ENCODE measurements at regions not wholly inside any gene's neighbourhood (a gene's known extent, or its start where the extent isn't known, plus 50 kb on each side); places are given as distances from the start of the nearest gene placed in this dataset.

- H3K27ac ChIP-seq: no peak overlapping the region
- WGBS, 4 donors: 13 to 23% (median 19%) methylated on average over 1 of the region's 1 CpG
- H3K36me3 ChIP-seq: no peaks in the 10 kb centered on the region
- intact Hi-C loops (cut with DNase I): no loop called here
- H3K27me3 ChIP-seq: no peaks in the 10 kb centered on the region
- no peaks in the 10 kb centered on the region for H3K4me1 ChIP-seq
- H3K9me3 ChIP-seq: peaks cover 0 to 5% (median 0%) of the 10 kb centered on the region in 12 donors
- ATAC-seq: no peak
- TF ChIP-seq POLR2A (IDR thresholded peaks at IDR 0.05) (no peak), CTCF (IDR thresholded peaks at IDR 0.05) (no peak)
- DNase-seq: no peak
- H3K4me3 ChIP-seq: no peak overlapping the region
These were observed 178.1 kb downstream of the CDC14C start for GRCh38 chr7:49102411-49102810.

DNA sequence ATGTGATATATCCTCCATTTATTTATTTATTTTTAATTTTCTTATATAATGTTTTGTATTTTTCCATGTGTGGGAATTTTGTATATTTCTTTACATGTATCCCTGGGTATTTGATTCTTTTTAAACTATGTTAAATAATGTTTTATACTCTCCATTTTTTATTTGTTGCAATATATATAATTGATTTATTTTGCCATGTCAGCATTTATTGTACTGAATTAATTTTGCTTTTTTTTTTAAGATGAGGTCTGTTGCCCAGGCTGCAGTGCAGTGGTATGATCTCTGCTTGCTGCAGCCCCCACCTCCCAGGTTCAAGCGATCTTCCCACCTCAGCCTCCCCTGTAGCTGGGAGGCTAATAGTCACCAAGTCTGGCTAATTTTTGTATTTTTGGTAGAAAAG is 187.4 kb downstream of the CDC14C start:
- no peaks in the 10 kb centered on the region for H3K4me1 ChIP-seq
- ATAC-seq (no peak), DNase-seq (no peak)
- TF ChIP-seq POLR2A (IDR thresholded peaks at IDR 0.05): no peak
- TF ChIP-seq CTCF (IDR thresholded peaks at IDR 0.05): no peak
- no peaks in the 10 kb centered on the region for H3K27me3 ChIP-seq
- intact Hi-C loops (cut with DNase I): no loop called here
- no peak overlapping the region for H3K4me3 ChIP-seq
- no peak overlapping the region for H3K27ac ChIP-seq
- H3K9me3 ChIP-seq: peaks cover 0 to 15% (median 0%) of the 10 kb centered on the region in 12 donors
- WGBS, 4 donors: 91 to 96% (median 94%) methylated on average over 1 of the region's 1 CpG
- no peaks in the 10 kb centered on the region for H3K36me3 ChIP-seq

DNA sequence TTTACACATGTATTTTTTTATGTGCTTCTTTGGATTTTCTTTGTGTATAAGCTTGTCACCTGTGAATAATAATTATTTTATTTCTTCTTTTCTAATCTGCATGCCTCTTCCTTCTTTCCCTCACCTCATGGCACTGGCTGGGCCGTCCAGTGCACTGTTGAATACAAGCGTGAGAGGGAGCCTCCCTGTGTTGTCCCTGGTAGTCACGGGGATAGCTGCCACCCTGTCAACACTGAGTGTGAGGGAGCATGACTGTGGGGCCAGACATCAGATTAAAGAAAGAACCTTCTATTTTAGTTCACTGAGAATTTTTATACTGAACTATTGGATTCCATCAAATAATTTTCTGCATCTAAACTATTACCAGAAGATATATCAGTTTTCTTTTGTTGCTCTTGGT is 187.9 kb downstream of the CDC14C start:
- DNase-seq (peak in 4 of 5 donors; percentile 11 to 50 (median 35)), ATAC-seq (peak; percentile 92 to 99 (median 96))

DNA sequence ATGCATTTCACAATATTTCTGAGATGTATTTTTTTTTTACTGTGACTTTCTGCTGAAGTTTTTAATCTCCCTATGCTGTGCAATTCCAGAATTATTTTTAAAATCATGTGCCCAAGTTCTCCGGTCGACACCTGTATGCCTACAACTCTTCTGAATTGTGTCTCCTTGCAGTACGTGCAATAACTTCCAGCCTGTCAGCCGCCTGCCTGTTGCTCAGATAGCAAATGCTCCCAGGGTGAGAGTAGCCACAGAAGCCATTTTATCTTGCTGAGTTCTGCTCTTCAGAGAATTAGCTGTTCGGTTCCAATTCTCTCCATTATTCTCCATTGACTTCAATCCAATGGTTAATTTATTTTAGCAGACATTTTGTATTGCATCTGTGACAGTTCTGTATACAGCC is 188.3 kb downstream of the CDC14C start:
- no peak overlapping the region for H3K4me3 ChIP-seq
- no peaks in the 10 kb centered on the region for H3K4me1 ChIP-seq
- H3K27ac ChIP-seq: no peak overlapping the region
- ATAC-seq (peak in 3 of 4 donors; percentile 42 to 74 (median 52)), DNase-seq (peak in 1 of 5 donors; percentile 27)
- H3K27me3 ChIP-seq: no peaks in the 10 kb centered on the region
- 39 to 43% (median 41%) methylated on average over 5 of the region's 5 CpGs for WGBS, 4 donors
- intact Hi-C loops (cut with DNase I): no loop called here
- H3K9me3 ChIP-seq: peaks cover 0 to 15% (median 0%) of the 10 kb centered on the region in 12 donors
- TF ChIP-seq CTCF (IDR thresholded peaks at IDR 0.05): no peak
- TF ChIP-seq POLR2A (IDR thresholded peaks at IDR 0.05): no peak
- no peaks in the 10 kb centered on the region for H3K36me3 ChIP-seq

More for the DNA sequence above, 187.9 kb downstream of the CDC14C start:
- H3K27me3 ChIP-seq: no peaks in the 10 kb centered on the region
- H3K27ac ChIP-seq: no peak overlapping the region
- whole genome bisulfite sequencing, 4 donors: 15 to 28% (median 20%) methylated on average over 3 of the region's 3 CpGs
- intact Hi-C loops (cut with DNase I): no loop called here
- H3K4me3 ChIP-seq: no peak overlapping the region
- no peaks in the 10 kb centered on the region for H3K36me3 ChIP-seq
- H3K9me3 ChIP-seq: peaks cover 0 to 15% (median 0%) of the 10 kb centered on the region in 12 donors
- no peaks in the 10 kb centered on the region for H3K4me1 ChIP-seq
- TF ChIP-seq CTCF (IDR thresholded peaks at IDR 0.05) (no peak), POLR2A (IDR thresholded peaks at IDR 0.05) (no peak)

All from heart left ventricle (tissue), 16 donors.